ENCODE measurements at regions not wholly inside any gene's neighbourhood (a gene's known extent, or its start where the extent isn't known, plus 50 kb on each side); places are given as distances from the start of the nearest gene placed in this dataset.
"Not testable (repeated sequence)": the region's sequence is repeated elsewhere in the genome, so short reads cannot be mapped to it uniquely, and the experiment has no call there.

DNA sequence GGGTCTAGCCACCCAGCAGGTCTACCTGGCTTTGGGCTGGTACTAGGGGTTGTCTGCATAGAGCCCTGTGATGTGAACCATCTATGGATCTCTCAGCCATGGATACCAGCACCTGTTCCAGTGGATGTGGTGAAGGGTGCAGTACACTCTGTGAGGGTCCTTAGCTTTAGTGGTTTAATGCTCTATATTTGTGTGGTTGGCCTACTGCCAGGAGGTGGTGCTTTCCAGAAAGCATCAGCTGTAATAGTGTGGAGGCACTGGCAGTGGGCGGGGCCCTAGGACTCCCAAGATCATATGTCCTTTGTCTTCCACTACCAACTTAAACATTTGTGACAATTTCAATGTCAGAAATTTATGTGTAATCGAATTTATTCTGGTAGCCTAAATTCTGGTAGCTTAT lies 1065.1 kb downstream of the RPIA start:
- peaks cover 17 to 29% of the 10 kb centered on the region in 2 donors for H3K9me3 Mint-ChIP-seq
- not testable (repeated sequence) for H3K27me3 Mint-ChIP-seq, ATAC-seq, H3K27ac Mint-ChIP-seq, H3K4me3 Mint-ChIP-seq, DNase-seq, H3K4me1 Mint-ChIP-seq

DNA sequence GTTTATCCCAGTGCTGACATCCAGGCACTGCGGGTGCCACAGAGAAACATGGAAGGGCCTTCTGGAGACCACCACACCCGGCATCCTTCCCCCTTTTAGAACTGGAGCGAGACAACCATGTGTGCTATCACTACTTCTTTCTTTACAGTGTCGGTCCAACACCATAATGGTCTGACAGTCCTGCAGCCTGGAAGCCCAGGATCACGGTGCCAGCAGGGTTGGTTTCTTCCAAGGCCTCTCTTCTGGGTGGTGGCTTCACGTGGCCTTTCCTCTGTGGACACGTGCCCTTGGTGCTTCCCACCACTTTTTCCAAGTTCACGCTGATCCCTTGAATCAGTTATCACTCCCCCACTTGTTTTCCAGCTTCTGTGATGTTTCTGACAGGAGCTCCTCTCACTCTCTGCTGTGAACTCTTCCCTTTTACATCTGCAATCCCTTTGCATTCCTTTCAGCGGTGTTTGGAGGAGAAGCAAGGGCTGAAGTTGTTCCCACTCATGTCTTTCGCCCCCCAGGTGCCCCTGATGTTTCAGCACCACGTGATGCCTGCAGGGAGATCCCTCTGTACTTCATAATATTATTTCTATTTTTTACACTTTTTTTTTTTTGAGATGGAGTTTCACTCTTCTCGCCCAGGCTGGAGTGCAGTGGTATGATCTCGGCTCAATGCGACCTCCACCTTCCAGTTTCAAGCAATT lies 1067.0 kb downstream of the RPIA start:
- H3K27me3 Mint-ChIP-seq, H3K4me1 Mint-ChIP-seq, H3K27ac Mint-ChIP-seq, ATAC-seq, H3K4me3 Mint-ChIP-seq, DNase-seq: not testable (repeated sequence)
- peaks cover 18 to 40% of the 10 kb centered on the region in 2 donors for H3K9me3 Mint-ChIP-seq

DNA sequence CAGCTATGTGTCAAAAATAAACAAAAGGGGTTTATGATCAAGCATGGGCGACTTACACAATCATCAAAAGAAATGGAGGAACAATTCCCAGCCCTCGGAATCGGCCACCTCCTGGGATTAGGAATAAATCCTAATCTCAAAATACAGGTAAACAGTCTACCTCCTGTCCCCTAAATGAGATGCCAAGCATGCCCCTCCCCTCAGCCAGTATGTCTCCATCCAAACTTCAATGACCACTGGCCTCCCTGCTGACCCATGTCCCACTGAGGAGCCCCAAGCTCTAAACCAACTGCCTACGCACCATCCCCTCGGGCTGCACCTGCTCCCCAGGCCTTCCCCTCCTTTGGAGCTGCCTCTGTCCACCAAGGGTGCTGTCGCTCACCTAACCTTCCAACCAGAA lies 1069.3 kb downstream of the RPIA start:
- ATAC-seq = not testable (repeated sequence)

DNA sequence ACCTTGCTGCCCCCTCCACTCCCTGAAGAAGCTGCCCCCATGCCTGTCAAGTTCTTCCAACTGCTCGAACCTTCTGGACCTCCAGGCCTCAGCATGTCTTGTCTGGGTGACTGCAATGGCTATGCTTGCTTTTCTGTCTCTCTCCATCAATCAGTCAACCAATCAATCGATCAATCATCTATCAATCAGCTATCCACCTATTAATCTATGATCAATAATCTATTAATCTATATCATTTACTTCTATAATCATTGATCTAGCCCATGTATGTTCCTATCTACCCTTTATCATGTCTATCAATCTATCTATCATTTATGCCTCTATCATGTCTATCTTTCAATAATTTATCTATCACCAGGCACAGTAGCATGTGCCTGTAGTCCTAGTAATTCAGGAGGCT lies 1069.7 kb downstream of the RPIA start:
- H3K27me3 Mint-ChIP-seq = peaks cover 25% of the 10 kb centered on the region
- H3K9me3 Mint-ChIP-seq = peaks cover 19 to 55% of the 10 kb centered on the region in 2 donors
- DNase-seq, ATAC-seq, H3K27ac Mint-ChIP-seq, H3K4me3 Mint-ChIP-seq, H3K4me1 Mint-ChIP-seq: not testable (repeated sequence)

More for the DNA sequence above, 1069.3 kb downstream of the RPIA start:
- H3K4me1 Mint-ChIP-seq, H3K4me3 Mint-ChIP-seq, H3K27ac Mint-ChIP-seq, DNase-seq: not testable (repeated sequence)
- peaks cover 21% of the 10 kb centered on the region for H3K27me3 Mint-ChIP-seq
- peaks cover 22 to 55% of the 10 kb centered on the region in 2 donors for H3K9me3 Mint-ChIP-seq

DNA sequence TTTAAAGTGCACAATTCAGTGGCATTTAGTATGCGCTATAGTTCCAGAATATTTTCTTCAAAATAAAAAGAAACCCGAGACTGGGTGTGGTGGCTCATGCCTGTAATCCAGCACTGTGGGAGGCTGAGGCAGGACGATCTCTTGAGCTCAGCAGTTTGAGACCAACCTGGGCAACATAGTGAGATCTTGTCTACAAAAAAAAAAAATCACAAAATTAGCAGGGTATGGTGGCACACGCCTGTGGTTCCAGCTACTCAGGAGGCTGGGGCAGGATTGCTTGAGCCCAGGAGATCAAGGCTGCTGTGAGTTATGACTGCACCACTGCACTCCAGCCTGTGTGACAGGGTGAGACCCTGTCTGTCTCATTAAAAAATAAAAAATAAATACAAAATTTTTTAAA lies 1070.4 kb downstream of the RPIA start:
- not testable (repeated sequence) for ATAC-seq, H3K4me1 Mint-ChIP-seq, H3K4me3 Mint-ChIP-seq, H3K27ac Mint-ChIP-seq, DNase-seq
- Mint-ChIP-seq H3K27me3 (peaks cover 32% of the 10 kb centered on the region), H3K9me3 (peaks cover 14 to 49% of the 10 kb centered on the region in 2 donors)

DNA sequence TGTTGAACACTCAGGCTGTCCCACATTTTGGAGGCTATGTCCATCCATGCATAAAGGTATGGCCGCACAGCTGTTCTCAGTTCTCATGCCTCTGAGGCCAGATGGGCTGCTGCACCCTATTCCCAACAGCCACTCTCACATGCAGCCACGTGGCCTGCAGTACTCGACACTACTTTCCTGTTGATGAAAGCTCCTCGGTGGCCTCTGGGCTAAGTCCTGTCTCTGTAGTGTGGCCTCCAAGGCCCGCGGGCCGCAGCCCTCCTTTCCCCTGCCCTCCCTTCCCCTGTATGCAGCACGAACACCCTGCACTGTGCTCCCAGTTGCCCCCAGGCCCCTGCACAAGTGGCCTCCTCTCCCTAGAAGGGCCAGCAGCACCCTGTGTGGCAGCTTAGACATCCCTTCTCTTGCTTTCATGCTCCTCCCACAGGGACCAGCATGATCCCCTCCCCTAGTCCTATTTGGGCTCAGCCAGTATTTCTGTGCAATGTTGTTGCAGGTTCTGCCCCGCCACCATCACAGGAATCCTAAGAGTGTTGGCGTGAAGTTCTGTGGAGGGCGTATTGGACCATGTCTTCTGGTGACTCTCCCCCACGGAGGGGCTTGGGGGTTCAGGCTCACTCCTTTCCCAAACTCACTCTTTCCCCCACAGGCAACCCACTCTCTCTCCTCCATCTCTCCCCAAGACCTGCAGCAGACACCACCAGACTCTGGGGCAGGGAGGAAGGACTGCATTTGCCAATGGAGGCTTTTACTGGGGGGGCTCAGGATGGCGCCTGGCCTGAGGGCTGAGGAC lies 1071.2 kb downstream of the RPIA start:
- not testable (repeated sequence) for H3K4me3 Mint-ChIP-seq, DNase-seq, H3K27ac Mint-ChIP-seq, ATAC-seq, H3K4me1 Mint-ChIP-seq
- Mint-ChIP-seq H3K9me3 (peaks cover 14 to 50% of the 10 kb centered on the region in 2 donors), H3K27me3 (peaks cover 40% of the 10 kb centered on the region)

DNA sequence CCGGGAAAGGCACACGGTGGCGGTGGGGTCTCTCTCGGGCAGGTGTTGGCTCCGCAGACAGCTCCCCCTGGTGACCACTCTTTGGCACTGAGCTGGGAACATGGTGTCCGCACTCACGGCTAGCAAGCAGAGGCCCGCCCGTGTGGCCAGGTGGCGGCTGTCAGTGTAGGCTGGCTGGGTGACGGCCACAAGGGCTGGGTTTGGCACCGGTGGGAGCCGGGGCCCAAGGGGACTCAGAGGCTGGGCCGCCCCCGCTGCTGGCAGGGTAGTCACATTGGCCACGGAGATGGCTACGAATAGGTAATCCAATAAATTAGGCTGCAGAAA lies 1071.7 kb downstream of the RPIA start:
- Mint-ChIP-seq H3K27me3 (peaks cover 45% of the 10 kb centered on the region), H3K4me1 (peaks cover 6% of the 10 kb centered on the region), H3K27ac (no peak overlapping the region), H3K4me3 (no peak overlapping the region), H3K9me3 (peaks cover 14 to 46% of the 10 kb centered on the region in 2 donors)
- DNase-seq (no peak), ATAC-seq (no peak)

DNA sequence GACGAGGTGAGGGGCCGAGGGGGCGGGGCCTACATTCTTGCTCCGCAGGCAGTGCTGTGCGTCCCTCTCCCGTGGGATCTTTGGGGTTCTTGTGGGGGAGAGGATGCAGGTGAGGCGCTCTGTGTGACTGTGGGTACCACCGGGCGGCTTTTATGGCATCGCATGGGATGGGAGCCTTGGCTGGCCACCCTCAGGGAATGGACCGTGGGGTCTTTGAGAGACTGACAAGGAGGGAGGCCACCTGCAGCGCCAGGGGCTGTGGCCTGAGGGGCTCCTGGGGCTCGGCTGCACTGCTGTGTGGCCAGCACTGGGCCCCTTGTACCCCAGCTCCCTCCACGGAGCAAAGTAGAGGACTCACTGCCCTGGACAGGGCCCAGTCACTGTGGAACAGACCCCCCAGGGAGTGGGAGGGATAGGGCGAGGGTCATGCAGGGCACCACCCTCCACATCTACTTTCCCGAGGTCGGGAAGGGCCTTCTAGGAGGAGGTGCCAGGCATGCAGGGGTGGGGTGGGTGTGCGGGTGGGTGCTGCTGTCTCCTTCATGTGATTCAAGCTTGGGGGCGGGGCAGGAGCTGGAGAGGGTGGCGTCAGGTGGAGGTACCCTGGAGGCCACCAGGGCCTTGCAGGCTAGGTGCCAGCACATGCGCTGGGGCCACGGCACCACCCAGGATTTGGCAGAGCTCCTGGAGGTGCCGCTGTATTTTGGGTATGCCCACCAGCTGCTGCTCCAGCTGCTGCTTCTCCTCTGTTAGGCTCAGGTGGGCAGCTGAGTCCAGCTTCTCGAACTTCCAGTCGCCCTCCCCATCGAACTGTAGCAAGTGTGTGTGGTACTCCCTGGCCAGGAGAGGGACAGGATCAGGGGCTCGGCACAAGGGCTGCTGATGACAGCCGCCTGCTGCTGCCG lies 1072.4 kb downstream of the RPIA start:
- Mint-ChIP-seq H3K4me3 (no peak overlapping the region), H3K27me3 (peaks cover 52% of the 10 kb centered on the region), H3K9me3 (peaks cover 11 to 40% of the 10 kb centered on the region in 2 donors), H3K4me1 (peaks cover 6% of the 10 kb centered on the region), H3K27ac (no peak overlapping the region)
- no peak for DNase-seq
- no peak for ATAC-seq

DNA sequence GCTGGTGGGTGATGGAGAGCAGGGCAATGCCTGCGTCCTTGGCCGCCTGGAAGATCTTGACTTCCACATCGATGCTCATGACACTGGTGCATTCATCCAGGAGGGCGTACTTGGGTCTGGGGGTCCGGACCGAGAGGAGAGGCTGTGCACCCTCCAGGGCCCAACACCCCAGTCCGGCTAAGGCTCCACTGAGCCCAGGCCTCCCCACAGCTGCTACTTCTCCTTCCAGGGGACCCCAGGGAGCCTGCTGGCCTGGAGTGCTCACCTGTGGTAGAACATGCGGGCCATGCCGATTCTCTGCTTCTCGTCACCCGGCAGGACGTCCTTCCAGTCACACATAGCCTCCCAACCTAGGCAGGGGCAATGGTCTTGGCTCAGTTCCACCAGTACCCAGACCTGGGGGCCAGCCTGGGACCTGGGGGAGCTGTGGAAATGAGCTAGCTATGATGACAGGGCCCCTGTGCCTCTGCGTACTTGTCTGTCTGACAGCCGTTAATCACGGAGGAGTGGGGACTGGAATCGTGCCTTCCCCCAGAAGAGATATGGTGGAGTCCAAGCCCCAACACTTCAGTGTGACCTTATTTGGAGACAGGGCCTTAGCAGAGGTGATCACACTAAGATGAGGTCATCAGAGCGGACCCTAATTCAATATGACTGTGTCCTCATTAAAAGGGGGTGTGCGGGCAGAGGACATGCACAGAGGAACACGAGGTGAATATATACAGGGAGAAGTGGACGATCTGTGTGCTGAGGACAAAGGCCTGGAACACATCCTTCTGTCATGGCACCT lies 1073.3 kb downstream of the RPIA start:
- peaks cover 59% of the 10 kb centered on the region for H3K27me3 Mint-ChIP-seq
- H3K4me1 Mint-ChIP-seq = not testable (repeated sequence)

DNA sequence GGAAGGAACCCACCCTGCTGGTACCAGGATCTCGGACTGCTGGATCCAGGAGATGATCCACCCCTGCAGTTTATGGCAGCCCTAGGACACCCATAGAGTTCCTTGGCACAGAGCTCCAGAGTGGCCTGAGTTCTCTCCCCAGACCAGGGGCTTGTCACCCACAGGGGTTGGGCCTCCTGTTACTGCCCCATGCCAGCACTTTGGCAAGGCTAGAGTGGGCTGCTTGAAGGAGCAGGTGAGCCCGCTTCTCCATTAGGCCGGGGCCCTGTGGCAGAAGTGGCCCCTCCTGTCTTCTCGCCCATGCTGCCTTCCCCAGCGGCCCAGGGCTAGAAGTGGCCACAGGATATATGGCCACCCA lies 1073.9 kb downstream of the RPIA start:
- peaks cover 12 to 40% of the 10 kb centered on the region in 2 donors for H3K9me3 Mint-ChIP-seq
- H3K4me3 Mint-ChIP-seq = not testable (repeated sequence)

More for the DNA sequence above, 1073.3 kb downstream of the RPIA start:
- H3K4me3 Mint-ChIP-seq, ATAC-seq, DNase-seq, H3K27ac Mint-ChIP-seq: not testable (repeated sequence)
- peaks cover 11 to 40% of the 10 kb centered on the region in 2 donors for H3K9me3 Mint-ChIP-seq

DNA sequence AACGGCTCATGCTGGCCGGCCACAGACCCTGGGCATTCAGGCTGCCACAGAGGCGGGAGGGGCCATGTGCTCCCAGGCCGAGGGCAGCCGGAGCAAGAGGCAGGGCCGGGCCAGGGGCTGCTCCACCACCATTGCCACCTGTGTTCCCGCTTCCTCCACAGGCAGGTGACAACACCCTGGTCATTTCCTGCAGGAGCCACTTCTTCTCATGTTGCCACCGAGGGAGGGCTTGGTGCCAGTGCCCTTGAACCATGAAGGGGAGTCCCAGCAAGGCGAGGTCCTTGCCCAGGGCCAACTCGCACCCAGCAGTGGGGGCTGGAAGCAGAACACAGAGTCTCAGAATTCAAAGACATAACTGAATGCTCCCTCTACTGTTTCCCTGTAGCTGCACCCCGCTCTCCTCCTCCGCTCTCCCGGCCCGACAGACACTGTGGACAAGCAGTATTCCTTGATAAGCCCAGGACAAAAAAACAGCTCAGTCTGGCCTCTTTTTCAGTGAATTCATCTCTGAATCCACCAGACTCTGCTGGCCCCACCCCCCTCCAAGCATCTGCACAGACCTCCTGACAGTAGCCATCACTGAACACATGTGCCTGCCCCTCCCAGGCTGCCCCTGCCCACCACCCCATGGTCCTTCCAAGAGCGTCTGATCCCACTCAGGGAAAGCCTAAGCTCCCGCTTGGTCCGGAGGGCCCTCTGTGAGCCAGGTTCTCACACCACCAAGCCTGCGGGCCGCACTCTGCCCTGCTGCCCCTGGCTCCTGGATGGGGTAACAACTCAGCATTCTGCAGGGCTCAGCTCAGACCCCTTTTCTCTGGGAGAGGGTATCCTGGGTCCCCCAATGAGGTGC lies 1074.9 kb downstream of the RPIA start:
- H3K27ac Mint-ChIP-seq, DNase-seq, H3K4me1 Mint-ChIP-seq, H3K4me3 Mint-ChIP-seq, ATAC-seq: not testable (repeated sequence)
- Mint-ChIP-seq H3K27me3 (peaks cover 62% of the 10 kb centered on the region), H3K9me3 (peaks cover 13 to 33% of the 10 kb centered on the region in 2 donors)

More for the DNA sequence above, 1073.9 kb downstream of the RPIA start:
- not testable (repeated sequence) for H3K27ac Mint-ChIP-seq, ATAC-seq, H3K4me1 Mint-ChIP-seq, DNase-seq
- peaks cover 63% of the 10 kb centered on the region for H3K27me3 Mint-ChIP-seq

DNA sequence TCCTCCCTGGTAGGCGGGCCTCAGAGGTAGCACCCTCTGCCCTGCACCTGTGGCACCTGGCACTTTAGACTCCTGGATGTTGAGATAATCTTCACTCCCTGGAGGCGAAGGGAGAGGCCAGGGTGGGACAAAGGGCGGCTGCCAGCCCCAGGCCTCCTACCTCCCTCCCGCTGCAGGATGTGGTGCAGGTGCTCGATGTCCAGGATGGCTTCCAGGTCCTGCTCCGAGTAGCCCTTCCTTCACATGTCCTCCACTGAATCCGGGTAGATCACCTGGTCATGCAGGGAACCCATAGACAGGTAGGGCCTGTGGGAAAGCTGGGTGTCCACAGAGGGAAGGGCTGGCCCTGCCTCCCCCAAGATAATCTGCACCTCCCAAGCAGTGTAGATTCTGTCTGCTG lies 1075.6 kb downstream of the RPIA start:
- H3K27ac Mint-ChIP-seq, H3K4me1 Mint-ChIP-seq, H3K4me3 Mint-ChIP-seq, DNase-seq, ATAC-seq: not testable (repeated sequence)
- Mint-ChIP-seq H3K27me3 (peaks cover 62% of the 10 kb centered on the region), H3K9me3 (peaks cover 9 to 33% of the 10 kb centered on the region in 2 donors)

DNA sequence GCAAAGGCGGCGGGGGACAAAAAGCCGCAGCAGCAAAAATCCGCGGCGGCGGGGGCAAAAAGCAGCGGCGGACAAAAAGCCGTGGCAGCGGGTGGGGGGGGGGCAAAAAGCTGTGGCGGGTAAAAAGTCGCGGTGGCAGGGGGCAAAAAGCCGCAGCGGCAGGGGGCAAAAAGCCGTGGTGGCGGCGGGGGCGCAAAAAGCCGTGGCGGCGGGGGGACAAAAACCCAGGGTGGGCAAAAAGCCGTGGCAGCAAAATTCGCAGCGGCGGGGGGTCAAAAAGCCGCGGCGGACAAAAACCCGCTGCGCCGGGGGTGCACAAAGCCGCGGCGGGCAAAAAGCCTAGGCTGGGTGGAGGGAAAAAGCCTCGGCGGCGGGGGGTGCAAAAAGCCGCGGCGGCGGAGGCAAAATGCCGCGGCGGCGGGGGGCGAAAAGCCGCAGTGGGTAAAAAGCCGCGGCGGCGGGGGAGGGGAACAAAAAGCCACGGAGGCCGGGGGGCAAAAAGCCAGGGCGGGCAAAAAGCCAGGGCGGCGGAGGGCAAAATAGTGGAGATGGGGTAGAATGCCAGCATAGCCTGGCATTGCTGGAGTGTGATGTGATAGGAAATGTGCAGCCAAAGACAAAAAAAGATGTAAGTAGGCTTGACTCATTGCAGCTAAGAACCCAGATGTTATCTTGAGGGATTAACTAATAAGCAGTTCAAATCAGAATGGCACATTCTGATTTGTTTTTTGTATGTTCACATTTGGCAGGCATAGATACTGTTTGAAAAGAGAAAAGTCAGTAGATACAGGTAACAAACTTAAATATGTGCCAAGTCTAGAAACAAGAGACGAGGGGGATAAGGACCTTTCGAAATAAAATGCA lies 1076.3 kb downstream of the RPIA start:
- Mint-ChIP-seq H3K27me3 (peaks cover 62% of the 10 kb centered on the region), H3K9me3 (peaks cover 13 to 36% of the 10 kb centered on the region in 2 donors), H3K4me1 (peaks cover 6% of the 10 kb centered on the region), H3K4me3 (no peak overlapping the region), H3K27ac (peak overlapping the region in 1 of 2 donors; percentile 52)
- DNase-seq (no peak), ATAC-seq (no peak)
